GM19023 (cell line): ENCODE measurements at regions not wholly inside any gene's neighbourhood (a gene's known extent, or its start where the extent isn't known, plus 50 kb on each side); places are given as distances from the start of the nearest gene placed in this dataset.

Source experiments
- ATAC-seq: cut with Tn5 transposase; IDR thresholded peaks from one replicate; pipeline ENCODE4 v1.9.1; 2021; ENCODE audit warnings: mild to moderate bottlenecking, moderate library complexity; ENCODE audit not compliant: unreplicated experiment

DNA sequence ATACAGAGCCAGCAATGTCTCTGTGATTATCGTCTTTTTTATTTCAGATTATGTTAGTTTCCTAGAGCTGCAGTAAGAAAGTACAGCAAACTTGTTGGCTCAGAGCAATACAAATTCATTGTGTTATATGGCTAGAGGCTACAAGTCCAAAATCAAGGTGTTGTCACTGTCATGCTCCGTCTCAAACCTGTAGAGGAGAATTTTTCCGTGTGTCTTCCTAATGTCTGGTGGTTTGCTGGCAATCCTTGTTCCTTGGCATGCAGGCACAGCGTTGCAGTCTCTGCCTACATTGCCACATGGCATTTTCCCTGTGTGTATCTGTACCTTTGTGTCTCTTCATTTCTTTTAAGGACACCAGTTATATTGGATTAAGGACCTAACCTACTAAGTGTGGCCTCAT is 244.4 kb downstream of the LRRIQ3 start:
- ATAC-seq = no peak

DNA sequence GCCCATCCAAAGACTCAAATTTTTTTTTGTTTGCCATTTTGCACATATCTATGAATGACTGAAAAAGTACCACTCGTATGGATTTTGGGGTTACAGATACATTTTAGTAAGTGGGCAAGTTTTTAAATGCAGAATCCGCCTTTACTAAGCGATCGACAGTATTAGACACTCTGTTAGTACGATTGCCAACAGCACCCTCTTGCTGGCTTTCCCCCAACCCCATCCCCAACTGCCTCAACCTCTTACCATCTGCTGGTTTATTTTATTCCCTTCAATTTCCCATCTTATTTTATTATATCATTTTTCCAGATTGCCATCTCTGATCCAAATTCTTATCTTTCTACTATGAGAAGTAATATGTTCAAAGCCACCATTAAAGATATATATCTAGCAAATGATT is 244.8 kb downstream of the LRRIQ3 start:
- no peak for ATAC-seq

DNA sequence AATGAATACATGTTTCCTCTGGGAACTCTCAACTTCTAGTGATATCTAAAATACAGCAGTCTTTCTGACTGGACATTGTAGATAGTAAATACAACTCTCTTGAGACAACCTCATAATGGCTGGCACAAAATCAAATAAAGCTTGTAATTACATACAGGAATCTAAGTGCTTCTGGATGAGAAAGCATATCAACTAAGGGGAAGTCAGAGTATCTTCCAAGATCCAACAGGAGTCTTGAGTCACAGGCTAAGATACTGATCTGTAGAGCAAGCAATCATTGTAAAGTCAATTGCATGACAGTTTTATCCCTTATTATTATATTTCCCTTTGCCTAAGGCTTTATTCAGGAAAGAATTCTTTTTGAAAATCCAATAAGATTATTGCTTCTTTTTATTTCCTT is 249.9 kb downstream of the LRRIQ3 start:
- no peak for ATAC-seq

DNA sequence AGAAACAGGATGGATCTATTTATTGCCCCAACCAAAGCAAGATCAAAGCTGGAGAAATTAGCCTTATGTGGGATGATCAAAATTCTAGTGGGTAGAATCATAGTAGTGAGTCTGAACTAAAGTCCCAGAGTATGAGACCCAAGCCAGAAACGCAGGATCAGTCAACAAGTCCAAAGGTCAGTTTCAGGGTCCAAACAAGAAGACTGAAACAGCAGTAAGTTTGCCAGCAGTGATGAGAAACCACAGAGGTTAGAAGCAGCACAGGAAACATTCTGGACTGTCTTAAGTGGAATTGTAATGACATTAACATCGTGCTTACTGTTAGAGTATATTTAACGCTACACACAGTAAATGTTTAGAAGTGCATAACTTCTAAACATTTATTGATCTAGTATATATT is 251.0 kb downstream of the LRRIQ3 start:
- peak; percentile 71 for ATAC-seq

DNA sequence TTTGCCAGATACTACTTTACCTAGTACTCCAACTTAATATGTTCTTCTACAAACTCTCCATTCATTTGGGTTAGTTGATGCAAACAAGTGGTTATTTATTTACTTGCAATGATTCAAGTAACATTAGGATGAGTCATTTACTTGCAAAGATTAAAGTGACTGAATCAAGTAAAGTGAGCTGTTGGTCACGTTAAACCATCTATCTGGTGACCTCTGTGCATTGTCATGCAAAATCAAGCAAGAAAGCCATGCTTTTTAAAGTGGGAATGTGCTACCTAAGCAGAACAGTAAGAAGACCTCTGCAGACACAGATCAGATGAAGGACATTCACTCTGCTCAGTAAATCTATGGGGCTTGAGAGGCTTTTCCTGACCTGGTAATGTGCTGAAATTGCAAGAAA is 254.7 kb downstream of the LRRIQ3 start:
- no peak for ATAC-seq

DNA sequence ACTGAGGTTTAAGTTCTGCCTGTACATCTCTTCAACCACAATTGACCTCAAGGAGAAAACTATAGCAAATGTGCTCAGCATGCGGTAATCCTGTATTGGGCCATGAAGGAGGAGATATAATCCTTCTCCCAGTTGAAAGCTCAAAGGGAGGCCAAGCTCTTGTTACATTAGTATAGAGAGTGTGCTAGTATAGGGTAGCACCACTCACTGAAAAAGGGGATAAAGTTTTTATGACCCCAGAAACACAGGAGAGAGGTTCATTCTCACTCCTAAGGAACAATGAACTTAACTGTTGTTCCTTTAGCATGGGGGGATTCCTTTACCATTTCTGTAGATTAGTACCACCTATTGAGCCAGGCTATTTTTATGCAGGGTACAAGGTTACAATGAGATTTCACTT is 267.7 kb downstream of the LRRIQ3 start:
- no peak for ATAC-seq

DNA sequence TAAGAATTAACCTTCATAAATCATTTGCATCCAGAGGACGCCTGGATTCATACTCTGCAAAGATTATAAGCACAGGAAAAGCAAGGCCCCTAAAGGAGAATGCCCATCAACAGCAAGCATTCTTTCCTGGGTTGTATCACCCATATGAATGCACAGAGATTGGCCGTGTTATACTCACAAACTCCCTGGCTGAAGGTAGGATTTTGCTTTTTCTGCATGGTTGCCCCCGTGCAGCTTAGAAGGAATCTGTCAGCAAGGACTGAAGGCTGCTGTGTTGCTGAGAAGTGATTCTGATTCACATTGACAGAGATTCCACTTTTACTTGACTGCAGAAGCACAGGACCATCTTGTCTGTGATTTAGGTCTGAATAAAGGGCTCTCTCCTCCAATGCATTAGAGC is 283.0 kb downstream of the LRRIQ3 start:
- ATAC-seq = no peak

DNA sequence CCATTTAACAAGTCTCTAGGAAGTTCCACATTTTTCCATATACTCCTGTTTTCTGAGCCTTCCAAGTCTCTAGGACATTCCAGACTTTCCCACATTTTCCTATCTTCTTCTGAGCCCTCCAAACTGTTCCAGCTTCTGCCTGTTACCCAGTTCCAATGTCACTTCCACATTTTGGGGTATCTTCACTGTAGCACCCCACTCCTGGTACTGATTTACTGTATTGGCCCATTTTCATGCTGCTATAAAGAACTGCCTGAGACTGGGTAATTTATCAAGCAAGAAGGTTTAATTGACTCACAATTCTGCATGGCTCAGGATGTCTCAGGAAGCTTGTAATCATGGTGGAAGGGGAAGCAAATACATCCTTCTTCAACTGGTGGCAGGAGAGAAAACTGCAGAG is 285.0 kb downstream of the LRRIQ3 start:
- no peak for ATAC-seq

DNA sequence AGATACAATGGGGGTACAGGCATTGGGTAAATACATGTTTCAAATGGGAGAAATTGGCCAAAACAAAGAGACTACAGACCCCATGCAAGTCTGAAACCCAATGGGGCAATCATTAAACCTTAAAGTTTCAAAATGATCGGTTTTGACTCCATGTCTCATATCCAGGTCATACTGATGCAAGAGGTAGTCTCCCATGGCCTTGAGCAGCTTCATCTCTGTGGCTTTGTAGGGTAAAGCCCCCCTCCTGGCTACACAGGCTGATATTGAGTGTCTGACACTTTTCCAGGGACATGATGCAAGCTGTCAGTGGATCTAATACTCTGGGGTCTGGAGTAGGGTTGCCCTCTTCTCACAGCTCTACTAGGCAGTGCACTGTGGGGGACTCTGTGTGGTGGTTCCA is 286.1 kb downstream of the LRRIQ3 start:
- no peak for ATAC-seq

DNA sequence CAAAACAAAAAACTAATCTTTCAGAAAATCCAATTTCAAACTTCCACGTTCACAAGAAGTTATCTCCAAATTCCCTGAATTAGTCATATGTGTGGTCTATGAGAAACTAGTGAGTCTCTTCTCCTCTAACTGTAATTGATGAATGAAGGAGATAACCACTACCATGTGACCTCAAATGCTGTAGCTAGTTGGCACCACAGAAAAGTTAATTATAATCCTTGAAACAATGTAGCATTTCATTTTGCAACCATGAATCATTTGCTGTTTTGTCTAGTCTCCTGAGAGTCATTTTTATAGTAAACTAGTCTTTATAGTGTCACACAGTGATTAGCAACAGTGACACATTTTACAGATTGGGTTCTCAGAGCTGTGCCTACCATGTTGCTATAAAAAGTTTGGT is 287.5 kb downstream of the LRRIQ3 start:
- no peak for ATAC-seq

DNA sequence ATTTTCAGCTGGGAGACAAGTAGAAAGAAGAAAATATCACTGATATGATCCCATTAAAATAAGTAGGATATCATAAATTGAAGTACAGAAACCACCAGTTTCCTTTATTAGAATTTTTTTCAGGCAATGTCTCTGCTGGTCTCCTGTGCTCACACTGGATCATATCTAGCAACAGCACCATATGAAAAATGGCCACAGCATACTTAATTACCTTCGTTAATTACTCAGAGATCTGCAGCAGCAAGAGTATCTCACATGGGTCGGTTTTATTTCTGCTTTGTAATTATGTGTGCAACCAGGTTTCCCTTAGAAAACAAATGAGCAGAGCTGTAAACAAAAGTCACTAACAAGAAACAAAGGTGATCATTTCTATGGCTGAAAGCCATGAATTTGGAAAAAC is 287.9 kb downstream of the LRRIQ3 start:
- ATAC-seq = no peak

DNA sequence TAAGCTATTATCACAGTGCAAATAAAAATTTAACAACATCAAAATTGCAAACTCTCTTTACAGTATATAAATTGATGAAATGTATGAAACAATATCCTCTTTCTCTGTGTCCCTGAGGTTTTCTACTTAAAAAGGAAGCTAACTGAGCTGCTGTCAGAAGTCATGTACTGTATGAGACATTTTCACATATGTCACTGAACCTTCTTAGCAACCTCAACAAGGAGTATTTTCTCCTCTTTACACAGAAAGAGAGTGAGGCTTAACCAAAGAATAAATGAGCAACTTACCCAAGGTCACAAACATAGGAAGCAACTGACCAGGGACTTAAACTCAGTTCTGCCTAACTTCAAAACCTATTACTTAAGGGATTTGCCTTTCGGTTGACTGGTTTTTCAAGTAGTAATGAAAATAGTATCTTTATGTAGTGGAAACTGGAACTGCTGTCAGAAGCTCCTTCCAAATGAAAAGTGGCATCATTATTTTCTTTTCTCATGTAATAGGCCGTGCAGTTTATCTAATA is 288.9 kb downstream of the LRRIQ3 start:
- ATAC-seq = no peak

DNA sequence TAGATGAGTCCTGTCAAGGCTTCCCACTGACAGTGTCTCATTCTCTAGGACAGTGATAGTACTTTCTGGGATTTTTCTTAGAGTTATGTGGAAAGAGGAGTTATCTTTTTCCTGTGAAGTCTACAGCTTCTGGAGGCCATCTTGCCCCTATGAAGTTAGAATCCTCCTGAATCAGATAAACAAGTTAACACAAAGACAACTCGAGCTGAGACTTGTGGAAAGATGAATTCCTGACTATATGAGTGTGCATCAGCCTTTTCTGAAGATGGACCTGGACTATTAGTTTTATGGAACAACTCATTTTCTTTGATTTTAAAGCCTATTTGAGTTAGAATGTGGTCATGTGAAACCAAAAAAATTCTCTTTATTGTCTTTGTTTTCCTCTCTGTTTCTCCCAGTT is 290.9 kb downstream of the LRRIQ3 start:
- ATAC-seq = no peak

DNA sequence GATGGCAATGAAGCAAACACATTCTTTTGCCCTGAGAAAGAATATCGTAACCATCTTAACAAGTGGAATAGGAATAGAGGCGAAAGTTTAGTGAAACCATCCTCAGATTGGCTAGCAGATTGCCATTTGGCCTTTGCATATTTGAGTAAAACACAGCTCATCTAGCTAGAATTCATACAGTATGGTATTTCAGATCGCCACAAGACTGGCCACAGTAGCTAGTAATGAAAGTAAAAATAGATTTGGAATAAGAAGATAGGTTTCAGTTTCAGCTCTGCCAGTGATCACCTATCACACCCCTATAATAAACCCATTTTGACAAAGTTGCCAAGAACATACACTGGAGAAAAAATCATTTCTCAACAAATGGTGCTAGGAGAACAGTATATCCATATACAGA is 294.9 kb downstream of the LRRIQ3 start:
- no peak for ATAC-seq

DNA sequence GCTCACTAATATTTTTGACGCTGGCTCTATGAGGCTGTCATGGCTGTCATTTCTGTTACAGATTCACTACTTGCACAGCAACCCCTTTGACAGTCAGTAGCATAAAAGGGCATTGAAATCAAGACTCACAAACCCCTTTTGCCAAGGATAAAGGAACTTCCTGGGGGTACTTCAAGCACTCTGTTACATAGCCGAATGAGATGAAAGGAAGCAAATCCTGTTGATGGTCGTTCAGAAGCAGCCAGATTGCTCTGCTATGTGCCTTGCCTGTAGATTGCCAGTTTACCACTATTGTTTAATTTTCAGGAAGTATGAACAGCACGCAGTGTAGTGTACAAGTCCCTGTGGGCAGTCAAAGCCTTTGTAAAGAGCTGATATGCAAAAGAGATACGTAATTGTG is 296.2 kb downstream of the LRRIQ3 start:
- no peak for ATAC-seq

DNA sequence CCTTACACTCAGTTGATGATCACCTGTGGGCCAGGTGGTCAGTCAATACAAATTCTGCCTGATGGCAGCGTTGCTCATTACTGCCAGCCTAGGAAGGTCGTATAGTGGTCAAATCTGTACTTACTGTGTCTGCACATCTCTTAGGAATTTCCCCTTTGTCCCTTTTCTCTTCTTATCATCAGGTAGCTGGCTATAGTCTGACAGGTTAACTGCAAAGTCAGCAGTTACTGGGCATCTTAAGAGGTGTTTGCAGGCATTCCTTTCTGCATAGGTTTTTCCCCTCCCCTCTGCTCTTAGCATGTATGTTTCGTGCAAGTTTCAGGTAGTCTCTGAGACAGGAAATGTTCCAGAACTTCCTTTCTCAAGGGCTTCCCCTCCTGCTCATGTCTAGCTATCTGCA is 298.7 kb downstream of the LRRIQ3 start:
- ATAC-seq = no peak

DNA sequence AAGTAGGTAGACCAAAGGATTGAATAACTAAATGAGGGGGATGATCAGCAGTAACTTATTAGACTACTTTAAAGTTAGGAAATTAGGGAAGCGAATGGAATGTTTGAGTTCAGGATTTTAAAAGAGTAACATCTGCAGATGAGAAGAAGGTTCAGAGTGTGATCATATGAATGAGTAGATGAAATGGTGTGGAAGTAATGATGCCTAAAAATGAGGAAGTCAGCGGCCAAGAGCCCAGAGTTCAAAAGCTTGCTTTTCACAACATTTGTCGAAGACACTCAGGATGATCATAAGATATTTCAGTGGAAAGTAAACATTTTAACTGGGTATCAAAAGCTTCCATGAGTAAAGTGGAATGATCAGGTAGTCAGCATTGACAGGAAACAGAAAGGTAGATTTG is 299.4 kb downstream of the LRRIQ3 start:
- ATAC-seq = no peak

DNA sequence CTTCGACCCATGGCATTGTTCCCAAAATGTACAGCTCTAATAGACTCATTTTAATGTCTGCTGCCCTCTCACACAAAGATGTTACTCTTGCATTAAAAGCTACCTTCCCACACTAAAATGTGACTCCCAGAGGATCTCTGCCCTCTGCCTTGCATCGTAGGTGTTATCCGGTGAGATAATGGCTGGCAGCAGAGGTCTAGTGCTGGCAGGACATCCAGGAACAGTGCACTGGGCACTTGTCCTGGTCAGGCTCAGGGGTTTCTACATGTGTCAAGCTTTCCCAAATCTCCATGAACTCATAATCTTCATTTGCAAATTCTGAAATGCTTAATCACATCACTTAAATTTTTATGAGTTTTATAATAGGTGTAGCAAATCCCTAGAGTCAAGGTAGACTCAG is 310.6 kb downstream of the LRRIQ3 start:
- no peak for ATAC-seq

DNA sequence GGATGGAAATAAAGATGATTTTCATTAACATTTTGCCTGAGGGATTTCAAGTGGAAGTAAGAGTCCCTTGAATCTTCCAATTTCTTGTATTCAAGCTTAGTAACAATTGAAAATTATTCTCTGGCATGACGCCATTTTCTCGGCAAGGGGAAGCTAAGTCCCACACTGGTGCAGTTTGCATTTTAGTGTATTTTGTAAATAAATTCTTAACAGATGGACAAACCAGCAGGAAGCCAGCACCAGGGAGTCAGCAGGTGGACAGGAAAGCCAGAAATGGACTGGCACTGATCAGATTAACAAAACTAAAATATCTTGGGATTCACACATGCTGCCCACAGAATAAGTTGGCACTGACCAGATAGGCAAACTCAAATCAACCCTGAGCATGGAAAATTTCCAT is 311.3 kb downstream of the LRRIQ3 start:
- ATAC-seq = no peak

DNA sequence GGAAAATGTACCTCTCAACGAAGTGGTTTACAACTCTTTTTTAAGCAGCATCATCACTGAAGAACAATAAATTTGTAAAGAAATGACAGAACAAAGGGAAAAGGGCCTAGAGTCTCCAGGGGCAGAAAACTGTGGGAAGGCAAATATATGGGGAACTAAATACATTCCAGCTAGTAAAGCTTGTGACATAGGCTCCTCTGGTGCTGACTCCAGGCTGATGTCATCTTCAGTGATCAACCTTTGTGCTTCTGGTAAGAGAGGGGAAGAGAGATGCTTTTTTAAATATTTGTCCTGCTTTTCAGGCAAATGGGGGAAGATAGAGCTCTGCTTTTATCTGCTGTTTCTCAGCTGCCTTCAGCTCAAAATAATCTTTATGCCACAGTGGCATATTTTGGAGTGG is 323.2 kb downstream of the LRRIQ3 start:
- ATAC-seq = no peak

DNA sequence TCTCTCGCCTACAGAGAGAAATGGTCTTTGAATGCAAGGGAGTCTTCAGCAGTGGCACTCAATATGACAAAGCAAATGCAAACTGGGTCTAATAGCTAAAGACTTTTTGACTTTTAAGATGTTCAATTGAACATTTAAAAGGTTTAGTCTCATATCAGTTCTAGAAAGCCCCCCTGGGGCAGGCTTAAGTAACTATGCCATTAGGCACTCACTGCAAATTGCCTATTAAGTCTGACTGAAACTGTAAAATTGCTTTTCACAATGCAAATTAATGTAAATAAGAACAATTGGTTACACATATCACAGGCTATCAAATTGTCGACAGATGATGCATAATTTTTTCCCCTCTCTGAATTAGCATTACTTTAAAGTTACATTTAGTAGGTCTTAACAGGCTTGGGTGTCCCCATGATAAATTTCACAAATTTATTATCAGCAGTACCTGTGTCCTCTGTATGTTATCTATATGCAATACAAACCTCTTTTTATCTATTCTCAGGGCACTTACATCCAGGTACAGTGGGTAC is 329.1 kb downstream of the LRRIQ3 start:
- ATAC-seq = no peak

DNA sequence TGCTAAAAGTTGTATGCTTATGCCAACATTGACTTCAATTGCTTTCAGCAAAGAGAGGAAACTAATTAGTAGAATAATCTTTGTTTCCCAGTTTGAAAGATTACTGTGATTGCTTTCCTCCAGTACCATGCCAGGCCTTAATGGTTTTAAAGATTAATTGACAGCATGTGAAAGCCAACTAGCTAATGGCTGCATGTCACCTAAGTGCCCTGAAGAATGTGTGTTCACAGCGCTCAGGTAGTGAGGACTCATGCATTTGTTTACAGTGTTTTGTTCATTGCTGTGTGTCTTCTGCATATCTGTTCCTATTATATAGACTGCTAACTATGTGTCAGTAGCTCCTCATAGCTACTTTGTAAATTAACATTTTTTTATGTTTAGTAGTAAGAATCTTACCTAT is 335.6 kb downstream of the LRRIQ3 start:
- no peak for ATAC-seq

DNA sequence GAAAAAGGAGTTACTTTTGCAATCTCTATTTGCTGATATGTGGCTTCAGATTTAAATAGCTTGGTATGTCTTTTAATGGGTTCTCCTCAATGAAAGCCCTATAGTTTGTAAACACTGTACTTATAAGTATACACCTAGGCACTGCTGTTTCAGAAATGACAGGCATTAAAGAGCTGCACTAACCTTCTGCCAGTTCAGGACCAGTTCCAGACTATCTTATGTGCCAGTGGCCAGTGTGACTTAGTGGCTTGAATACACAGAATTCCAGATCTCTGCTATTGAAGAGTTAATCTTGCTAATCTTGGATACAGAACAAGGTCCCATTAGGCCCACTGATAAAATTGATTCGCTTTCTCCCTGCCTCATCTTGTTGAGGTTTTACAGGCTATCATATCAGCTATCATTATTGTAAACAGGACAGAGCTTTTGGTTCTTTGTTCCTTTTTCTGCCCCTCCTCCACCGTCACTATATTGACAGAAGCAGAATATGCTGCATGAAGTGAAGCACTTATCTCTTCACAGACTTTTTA is 337.5 kb downstream of the LRRIQ3 start:
- ATAC-seq = no peak
